GM21576 (cell line): ENCODE measurements at regions not wholly inside any gene's neighbourhood (a gene's known extent, or its start where the extent isn't known, plus 50 kb on each side); places are given as distances from the start of the nearest gene placed in this dataset.
"Not testable (repeated sequence)": the region's sequence is repeated elsewhere in the genome, so short reads cannot be mapped to it uniquely, and the experiment has no call there.

ENCODE experiments used
- ATAC-seq: cut with Tn5 transposase; IDR thresholded peaks from one replicate; pipeline ENCODE4 v1.9.1; 2021; ENCODE audit warnings: mild to moderate bottlenecking, moderate library complexity; ENCODE audit not compliant: unreplicated experiment

- no peak for ATAC-seq
Observed at GRCh38 chr6:84635081-84635761, 129.2 kb downstream of the TBX18 start.

GRCh38 chr6:84633771-84634170, 130.6 kb downstream of the TBX18 start:
- ATAC-seq, result no peak

GRCh38 chr6:84626527-84626926, 137.9 kb downstream of the TBX18 start:
- ATAC-seq, result not testable (repeated sequence)

- ATAC-seq, result no peak
Observed at GRCh38 chr6:84625506-84625905, 138.9 kb downstream of the TBX18 start.

- no peak for ATAC-seq
Observed at GRCh38 chr6:84623956-84624680, 140.3 kb downstream of the TBX18 start.

- no peak for ATAC-seq
Observed at GRCh38 chr6:84618836-84619235, 145.6 kb downstream of the TBX18 start.

- no peak for ATAC-seq
Observed at GRCh38 chr6:84618046-84618752, 146.2 kb downstream of the TBX18 start.

- no peak for ATAC-seq
Observed at GRCh38 chr6:84615987-84616386, 148.4 kb downstream of the TBX18 start.

GRCh38 chr6:84615113-84615850, 149.1 kb downstream of the TBX18 start:
- no peak for ATAC-seq

- no peak for ATAC-seq
Observed at GRCh38 chr6:84606860-84607259, 157.5 kb downstream of the TBX18 start.

- ATAC-seq, result no peak
Observed at GRCh38 chr6:84605298-84605697, 159.1 kb downstream of the TBX18 start.

GRCh38 chr6:84601366-84601765, 163.0 kb downstream of the TBX18 start:
- ATAC-seq, result no peak

- ATAC-seq, result no peak
Observed at GRCh38 chr6:84599991-84600390, 164.4 kb downstream of the TBX18 start.

GRCh38 chr6:84597238-84597875, 167.0 kb downstream of the TBX18 start:
- no peak for ATAC-seq

GRCh38 chr6:84596488-84596887, 167.9 kb downstream of the TBX18 start:
- ATAC-seq, result no peak

- ATAC-seq, result no peak
Observed at GRCh38 chr6:84588697-84589080, 175.7 kb downstream of the TBX18 start.

GRCh38 chr6:84587994-84588696, 176.3 kb downstream of the TBX18 start:
- ATAC-seq, result not testable (repeated sequence)

GRCh38 chr6:84587202-84587940, 177.0 kb downstream of the TBX18 start:
- not testable (repeated sequence) for ATAC-seq

GRCh38 chr6:84583784-84584183, 180.6 kb downstream of the TBX18 start:
- ATAC-seq, result no peak
